ENCODE measurements at regions not wholly inside any gene's neighbourhood (a gene's known extent, or its start where the extent isn't known, plus 50 kb on each side); places are given as distances from the start of the nearest gene placed in this dataset.
"Not testable (repeated sequence)": the region's sequence is repeated elsewhere in the genome, so short reads cannot be mapped to it uniquely, and the experiment has no call there.

DNA sequence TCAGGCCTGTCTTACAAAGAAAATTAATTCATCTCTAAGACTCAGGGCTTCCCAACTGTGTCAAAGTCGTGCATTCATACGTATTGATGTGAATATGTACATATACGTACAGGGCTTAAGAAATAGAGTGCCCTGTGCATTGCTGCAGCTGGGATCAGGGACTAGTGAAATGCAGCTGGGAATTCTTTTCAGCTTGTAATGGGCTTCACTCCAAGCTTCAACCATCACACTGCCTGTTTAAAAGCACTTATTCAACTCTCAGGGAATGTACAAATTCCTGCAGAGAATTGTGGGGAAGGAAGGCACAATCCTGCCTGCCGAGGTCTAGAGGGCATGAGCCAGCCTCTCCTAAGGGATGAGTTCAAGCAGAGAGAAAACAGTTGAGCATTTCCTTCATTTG, 59.6 kb upstream of the MAN2A1 start:
- DNase-seq (ENCODE audit: extremely low spot score, insufficient read length, low read depth) (no peak), FAIRE-seq (no peak)

DNA sequence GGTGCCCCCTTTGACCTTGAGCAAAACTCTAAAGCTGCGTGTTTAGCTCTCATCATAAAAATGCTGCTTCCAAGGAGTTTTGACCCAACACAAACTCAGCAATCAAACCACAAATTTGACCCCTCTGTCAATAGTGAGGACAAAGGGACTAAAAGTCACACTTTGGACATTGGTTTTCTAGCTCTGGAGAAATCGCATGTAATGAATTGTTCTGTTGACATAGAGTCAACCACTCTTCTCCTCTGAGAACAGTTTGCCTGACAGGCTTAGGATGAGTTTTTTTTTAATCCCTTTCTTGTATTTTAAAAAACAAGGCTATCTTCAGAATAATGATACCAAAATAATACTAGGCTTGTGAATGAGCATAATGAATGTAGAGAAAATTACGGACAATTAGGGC, 61.1 kb upstream of the MAN2A1 start:
- FAIRE-seq, result no peak
- DNase-seq (ENCODE audit: extremely low spot score, insufficient read length, low read depth), result no peak

DNA sequence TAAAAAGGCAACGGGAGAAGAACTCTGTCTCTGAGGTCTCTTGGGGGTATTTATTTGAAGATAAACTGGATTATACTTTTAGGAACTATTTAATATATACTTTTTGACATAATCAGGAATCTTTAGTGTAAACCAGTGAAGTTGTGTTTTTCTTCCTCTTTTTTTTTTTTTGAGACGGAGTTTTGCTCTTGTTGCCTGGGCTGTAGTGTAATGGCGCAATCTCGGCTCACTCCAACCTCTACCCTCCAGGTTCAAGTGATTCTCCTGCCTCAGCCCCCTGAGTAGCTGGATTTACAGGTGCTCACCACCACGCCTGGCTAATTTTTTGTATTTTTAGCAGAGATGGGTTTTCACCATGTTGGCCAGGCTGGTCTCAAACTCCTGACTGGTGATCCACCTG, 68.5 kb upstream of the MAN2A1 start:
- FAIRE-seq, result not testable (repeated sequence)

DNA sequence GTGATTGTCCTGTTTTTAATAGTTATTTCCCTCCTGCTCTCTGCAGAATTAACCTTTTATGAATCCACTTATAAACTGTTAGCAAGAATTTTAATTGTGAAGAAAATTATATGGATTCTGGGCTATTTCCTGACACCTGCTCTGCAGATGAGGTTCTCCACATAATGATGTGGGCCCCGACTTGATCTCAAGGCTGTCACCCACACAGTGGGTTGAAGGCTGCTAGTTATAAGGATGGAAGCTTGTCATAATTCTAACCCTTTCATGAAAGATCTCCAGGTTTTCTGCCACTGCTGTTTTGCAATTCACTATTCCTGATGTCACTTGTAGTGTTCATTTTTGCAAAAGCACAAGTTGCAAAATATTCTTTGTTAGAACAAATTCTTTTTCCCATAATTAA, 69.1 kb upstream of the MAN2A1 start:
- no peak for FAIRE-seq

More for the DNA sequence above, 68.5 kb upstream of the MAN2A1 start:
- not testable (repeated sequence) for DNase-seq (ENCODE audit: extremely low spot score, insufficient read length, low read depth)

DNA sequence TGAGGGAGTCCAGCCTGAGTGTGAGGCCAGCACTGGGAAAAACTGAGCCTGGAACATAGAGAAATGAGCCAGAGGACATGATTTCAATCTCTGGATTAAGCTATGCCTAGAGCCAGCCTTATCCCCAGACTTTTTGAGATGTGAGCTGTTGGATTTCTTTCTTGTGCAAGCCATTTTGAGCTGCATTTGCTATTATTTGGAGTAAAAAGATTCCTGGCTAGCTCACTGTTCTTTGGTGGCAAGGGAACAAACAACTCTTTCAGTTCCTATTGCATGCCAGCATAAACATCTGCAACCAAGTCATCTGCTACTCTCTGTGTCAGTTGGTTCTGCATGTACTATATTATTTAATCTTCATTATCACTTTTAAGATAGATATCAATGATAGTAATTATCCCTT, 70.1 kb upstream of the MAN2A1 start:
- DNase-seq (ENCODE audit: extremely low spot score, insufficient read length, low read depth) (no peak), FAIRE-seq (no peak)

More for the DNA sequence above, 69.1 kb upstream of the MAN2A1 start:
- no peak for DNase-seq (ENCODE audit: extremely low spot score, insufficient read length, low read depth)

DNA sequence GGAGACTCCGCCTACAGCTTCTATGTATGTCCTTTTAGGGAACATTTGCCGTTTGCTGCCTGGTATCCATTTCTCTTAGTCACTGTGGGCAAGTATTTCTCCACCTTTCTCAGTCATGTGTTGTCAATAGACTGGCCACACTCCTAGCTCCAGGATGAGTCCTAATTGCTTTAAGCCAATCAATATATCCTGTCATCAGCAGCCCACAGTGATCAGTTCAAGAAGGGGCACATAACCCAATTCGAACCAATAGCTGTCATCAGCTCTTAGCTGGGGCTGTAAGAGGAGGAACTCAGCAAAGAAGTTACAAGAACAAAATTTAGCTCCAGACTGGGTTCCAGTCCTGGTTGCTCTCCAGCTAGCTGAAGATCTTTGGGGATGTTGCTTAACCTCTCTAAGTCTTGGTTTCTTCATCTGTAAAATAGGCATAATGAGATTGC, 70.7 kb upstream of the MAN2A1 start:
- DNase-seq (ENCODE audit: extremely low spot score, insufficient read length, low read depth) (no peak), FAIRE-seq (no peak)

DNA sequence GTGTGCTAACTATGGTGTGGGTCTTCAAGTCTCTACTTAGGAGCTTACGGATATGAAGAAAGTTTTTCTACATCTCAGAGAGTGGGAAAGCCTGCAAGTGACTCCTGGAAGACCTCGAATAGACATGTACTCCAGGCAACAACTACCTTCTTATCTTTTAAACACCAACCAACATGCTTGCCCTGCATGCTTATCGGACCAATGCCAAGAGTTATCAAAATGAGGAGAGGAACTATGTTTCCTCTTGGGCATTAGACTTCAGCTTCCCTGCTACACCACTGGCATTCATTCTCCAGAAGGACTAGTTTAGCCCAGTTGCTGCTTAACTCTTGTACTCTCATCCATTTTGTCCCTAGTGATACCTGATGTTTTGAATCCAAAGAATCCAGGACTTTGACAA, 74.7 kb upstream of the MAN2A1 start:
- no peak for FAIRE-seq

DNA sequence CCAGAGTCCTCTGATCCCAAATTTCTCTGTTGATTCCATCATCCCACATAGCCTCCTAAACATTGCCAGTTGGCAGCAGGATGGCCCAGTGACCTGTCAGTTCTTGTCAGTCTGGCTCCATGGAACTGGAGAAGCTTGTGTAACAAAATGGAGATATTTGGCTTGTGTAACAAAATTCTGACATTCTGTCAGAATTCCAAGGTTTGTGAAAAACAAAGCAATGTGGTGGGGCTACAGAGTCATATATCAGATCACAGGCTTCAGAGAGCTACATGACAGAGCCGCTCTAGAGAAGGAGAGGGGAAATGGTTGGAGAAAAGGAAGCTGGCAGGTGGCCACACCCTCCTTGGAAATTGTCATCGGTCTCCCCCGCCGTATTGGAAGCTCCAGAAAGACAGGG, 75.4 kb upstream of the MAN2A1 start:
- DNase-seq (ENCODE audit: extremely low spot score, insufficient read length, low read depth) (no peak), FAIRE-seq (no peak)

More for the DNA sequence above, 74.7 kb upstream of the MAN2A1 start:
- no peak for DNase-seq (ENCODE audit: extremely low spot score, insufficient read length, low read depth)

DNA sequence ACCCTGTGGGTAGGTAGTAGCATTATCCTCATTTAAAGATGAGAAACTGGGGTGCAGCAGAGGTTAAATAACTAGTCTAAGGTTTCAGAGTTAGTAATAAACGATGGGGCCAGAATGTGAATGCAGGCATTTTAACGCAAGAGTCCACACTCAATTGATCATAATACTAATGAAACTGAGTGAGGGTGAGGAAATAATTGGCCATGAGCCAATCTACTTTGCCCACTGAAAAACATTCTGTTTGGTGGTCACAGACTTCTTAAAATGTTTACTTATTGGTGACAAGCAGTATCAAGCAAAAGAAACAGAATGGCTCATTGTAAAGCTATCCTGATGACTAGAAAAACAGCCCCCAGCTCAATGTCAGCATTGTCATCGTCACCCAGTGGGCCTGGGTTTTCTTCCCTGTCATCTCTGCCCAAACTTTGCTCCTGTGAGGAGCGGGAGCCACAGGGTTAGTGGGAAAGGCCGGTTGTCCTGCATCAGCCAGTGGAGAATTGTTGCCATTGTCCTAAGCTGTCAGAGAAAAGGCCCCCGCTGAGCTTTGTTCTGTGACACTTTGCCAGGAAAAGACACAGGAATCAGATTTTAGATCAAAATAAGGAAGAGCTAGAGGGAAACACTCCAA, 77.3 kb upstream of the MAN2A1 start:
- DNase-seq (ENCODE audit: extremely low spot score, insufficient read length, low read depth) (no peak), FAIRE-seq (no peak)

DNA sequence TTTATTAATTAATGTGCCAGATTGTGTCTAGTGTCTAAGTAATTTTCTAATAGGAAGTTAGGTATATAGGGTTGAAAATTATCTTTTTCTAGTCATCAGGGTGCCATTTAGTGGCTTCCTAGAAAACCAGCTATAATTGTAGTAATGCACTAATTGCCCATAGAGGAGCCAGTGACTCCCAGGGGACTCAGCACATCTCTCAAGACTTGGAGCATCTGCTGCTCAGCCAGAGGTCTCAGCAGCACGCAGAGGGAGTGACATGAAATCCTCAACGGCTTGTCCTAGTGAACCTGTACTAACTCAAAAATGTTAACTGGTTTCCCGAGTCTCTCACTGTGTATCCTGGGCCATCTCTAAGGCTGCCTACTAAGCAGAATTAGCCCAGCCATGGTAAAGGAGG, 78.2 kb upstream of the MAN2A1 start:
- DNase-seq (ENCODE audit: extremely low spot score, insufficient read length, low read depth) (no peak), FAIRE-seq (no peak)

DNA sequence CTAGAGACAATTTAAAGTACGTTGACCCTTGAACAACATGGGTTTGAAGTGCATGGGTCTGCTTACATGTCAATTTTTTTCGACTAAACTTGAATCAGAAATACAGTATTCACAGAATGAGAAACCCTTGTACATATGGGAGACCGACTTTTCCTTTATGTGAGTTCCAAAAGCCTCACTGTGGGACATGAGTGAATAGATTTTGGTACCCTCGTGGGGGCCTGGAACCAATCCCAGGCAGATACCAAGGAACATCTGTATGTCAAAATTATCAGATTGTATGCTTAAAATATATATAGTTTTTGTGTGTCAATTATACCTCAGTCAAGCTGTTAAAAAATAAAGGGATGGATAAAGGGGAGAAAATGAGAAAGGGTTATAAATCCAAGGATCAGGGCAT, 78.7 kb upstream of the MAN2A1 start:
- FAIRE-seq (no peak), DNase-seq (ENCODE audit: extremely low spot score, insufficient read length, low read depth) (no peak)

DNA sequence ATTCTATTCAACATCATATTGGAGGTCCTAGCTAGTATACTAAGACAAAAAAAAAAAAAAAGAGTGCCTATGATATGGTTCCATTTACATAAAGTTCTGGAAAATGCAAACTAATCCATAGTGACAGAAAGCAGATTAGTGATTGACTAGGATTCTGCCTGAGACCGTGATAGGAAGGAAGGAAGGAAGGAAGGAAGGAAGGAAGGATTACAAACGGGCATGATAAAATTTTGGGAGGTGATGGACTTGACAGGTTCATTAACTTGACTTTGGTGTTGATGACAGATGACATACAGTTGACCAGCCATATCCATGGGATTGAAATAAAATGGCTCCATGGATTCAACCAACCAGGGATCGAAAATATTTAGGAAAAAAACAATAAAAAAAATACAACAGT, 79.1 kb upstream of the MAN2A1 start:
- DNase-seq (ENCODE audit: extremely low spot score, insufficient read length, low read depth) (no peak), FAIRE-seq (no peak)

DNA sequence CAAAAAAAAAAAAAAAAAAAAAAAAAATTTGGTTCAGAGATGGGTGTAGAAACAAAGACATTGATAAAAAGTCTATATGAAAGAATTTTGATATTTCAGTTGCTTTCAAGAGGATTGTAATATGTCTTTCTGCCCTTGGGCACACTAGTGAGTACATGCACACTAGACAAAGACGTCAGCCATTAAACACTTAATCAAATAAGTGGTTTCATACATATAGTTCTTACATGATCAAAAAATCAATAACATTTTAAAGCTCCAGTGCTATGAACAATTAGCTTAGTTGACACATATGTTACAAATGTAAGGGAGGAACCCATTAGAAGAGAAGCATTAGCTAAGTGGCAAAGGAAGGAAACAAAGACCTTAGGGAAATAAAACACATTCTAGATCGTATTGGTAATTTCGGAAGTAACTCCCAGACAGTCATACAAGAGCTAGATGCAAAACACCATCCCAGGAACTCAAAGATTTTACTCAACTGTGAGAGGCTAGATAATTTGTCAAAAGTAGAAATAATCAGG, 84.5 kb upstream of the MAN2A1 start:
- FAIRE-seq, result no peak

DNA sequence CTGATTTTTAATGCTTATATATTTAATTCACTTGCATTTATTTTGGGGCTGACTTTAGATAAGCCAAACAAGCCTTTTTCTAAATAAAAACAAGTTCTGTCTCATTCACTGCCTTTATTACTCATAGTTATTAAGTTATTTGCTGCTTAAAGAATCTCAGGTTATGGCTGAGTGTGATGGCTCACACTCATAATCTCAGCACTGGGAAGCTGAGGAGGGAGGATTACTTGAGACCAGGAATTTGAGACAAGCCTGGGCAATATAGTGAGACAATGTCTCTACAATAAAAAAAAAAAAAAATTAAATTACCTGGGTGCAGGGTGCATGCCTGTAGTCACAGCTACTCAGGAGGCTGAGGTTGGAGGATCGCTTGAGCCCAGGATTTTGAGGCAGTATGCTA, 85.0 kb upstream of the MAN2A1 start:
- DNase-seq (ENCODE audit: extremely low spot score, insufficient read length, low read depth) (no peak), FAIRE-seq (no peak)

More for the DNA sequence above, 84.5 kb upstream of the MAN2A1 start:
- no peak for DNase-seq (ENCODE audit: extremely low spot score, insufficient read length, low read depth)

DNA sequence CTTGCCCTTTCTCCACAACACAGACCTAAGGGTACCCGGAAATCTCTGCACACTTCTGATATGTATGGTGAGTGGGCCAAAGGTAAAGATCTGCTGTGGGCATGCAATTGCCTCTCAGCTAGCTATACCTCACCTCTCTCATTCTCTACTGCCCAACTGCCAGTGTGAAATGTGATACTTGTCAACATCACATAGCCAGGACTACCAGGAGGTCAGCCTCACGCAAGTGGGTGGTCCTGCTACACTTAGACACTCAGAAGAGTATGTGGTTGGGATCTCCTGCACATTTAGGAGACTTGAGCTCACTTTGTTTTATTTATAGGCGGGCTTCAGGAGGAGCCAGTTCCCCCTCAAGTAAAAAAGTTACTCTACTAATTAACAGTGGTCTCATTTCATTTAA, 88.0 kb upstream of the MAN2A1 start:
- DNase-seq (ENCODE audit: extremely low spot score, insufficient read length, low read depth), result no peak
- no peak for FAIRE-seq

DNA sequence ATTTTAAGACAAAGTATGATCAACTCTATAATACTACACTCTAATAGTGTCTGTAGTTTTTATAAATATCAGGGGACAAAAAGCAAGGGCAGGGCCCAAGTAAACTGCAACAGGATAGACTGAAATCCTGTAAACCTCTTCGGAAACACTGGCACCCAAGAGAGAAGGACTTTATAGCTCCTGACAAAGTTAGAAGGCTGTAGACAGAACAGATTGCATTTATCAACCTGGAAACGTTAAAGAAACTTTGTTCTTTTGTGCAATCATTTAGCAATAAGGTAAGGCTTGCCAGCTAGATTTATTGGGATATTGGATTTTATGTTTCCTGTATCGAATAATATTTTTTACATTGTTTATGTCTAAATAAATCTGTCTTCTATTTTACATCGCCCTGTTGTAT, 91.8 kb upstream of the MAN2A1 start:
- no peak for FAIRE-seq

DNA sequence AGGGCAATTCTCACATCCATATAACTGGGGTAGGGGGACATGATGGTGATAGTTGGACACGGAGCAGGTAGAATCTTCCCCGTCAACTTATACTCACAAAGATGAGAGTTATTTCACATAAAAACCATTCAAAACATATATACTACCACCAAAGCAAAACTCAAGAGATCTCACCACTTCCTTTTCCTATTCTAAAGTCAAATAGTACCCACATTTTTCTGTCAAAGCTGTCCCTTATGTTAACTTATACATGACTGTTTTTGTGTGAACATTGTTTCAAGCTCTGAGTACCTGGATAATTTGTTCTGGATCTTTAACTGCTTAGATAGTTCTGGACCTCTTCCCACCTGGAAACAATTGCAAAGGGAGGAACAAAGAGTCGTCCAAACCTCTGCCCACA, 95.5 kb upstream of the MAN2A1 start:
- FAIRE-seq (no peak), DNase-seq (ENCODE audit: extremely low spot score, insufficient read length, low read depth) (no peak)

More for the DNA sequence above, 91.8 kb upstream of the MAN2A1 start:
- DNase-seq (ENCODE audit: extremely low spot score, insufficient read length, low read depth), result no peak

DNA sequence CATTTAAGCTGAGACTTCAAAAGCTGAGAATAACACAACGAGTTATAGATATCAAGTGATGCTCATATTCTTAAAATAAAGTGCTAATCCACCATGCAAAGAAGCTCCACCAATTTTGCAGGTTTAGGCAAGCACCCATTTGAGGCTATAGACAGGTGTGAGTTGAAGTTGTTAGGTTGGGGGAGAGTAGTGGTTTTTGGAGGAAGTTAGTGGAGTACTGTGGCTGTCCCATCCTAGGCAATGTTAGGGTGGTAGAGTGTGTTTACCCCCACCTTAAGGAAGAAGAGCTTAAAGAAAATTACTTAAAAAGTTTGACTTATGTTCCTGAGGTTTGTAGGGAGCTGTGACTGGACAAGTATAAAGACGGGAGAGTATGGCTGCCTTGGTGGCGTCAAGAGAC, 98.9 kb upstream of the MAN2A1 start:
- no peak for FAIRE-seq
- DNase-seq (ENCODE audit: extremely low spot score, insufficient read length, low read depth), result no peak

DNA sequence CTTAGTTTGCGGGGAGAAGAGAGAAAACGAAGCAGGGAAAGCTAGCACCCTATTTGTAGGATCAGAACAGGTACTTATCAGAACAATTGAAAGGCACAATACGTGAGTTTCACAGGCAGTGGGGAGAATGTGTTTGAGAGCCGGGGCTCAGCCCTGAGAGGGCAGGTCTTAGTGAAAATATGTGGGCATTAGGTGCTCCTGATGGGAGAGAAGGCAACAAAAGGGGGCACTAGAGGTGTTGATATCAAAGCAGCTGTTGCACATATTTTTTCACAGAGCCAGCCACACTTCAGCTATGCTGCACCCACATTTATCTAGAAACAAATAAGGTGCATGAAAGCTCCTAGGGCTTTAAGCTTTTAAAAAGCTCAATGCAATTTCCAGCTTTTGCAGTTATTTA, 99.7 kb upstream of the MAN2A1 start:
- FAIRE-seq (no peak), DNase-seq (ENCODE audit: extremely low spot score, insufficient read length, low read depth) (no peak)

DNA sequence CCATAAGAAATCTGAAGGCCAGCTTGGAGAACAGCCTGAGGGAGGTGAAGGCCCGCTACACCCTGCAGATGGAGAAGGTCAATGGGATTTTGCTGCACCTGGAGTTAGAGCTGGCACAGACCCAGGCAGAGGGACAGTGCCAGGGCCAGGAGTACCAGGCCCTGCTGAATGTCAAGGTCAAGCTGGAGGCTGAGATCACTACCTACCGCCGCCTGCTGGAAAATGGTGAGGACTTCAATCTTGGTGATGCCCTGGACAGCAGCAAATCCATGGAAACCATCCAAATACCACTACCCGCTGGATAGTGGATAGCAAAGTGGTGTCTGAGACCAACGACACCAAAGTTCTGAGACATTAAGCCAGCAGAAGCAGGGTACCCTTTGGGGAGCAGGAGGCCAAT, 100.5 kb upstream of the MAN2A1 start:
- no peak for FAIRE-seq

DNA sequence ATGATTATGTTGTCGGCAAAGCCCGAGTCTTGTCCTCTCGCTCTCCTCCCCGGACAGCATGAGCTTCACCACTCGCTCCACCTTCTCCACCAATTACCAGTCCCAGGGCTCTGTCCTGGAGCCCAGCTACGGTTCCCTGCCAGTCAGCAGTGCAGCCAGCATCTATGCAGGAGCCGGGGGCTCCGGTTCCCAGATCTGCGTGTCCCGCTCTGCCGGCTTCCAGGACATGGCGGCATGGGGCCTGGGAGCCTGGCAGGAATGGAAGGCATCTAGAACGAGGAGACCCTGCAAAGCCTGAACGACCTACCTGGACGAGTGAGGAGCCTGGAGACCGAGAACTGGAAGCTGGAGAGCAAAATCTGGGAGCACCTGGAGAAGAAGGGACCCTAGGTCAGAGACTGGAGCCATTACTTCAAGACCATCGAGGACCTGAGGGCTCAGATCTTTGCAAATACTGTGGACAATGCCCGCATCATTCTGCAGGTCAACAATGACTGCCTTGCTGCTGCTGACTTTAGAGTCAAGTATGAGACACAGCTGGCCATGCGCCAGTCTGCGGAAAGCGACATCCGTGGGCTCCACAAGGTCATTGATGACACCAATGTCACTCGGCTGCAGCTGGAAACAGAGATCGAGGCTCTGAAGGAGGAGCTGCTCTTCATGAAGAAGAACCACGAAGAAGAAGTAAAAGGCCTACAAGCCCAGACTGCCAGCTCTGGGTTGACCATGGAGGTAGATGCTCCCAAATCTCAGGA, 101.3 kb upstream of the MAN2A1 start:
- DNase-seq (ENCODE audit: extremely low spot score, insufficient read length, low read depth) (no peak), FAIRE-seq (no peak)

More for the DNA sequence above, 100.5 kb upstream of the MAN2A1 start:
- no peak for DNase-seq (ENCODE audit: extremely low spot score, insufficient read length, low read depth)
